HEK293 (cell line): ENCODE measurements at regions not wholly inside any gene's neighbourhood (a gene's known extent, or its start where the extent isn't known, plus 50 kb on each side); places are given as distances from the start of the nearest gene placed in this dataset.

Source experiments
- CTCF ChIP-seq: fragments of 450-650 bp; formaldehyde crosslinking; IDR thresholded peaks from 2 replicates; pipeline ENCODE4 v1.5.1; 2016; ENCODE audit warnings: missing biosample characterization, missing genetic modification characterization
- GLIS1 ChIP-seq: fragments of 450-650 bp; formaldehyde crosslinking; IDR thresholded peaks from 2 replicates; pipeline ENCODE4 v1.5.1; 2016; ENCODE audit warnings: missing biosample characterization, missing genetic modification characterization
- KLF9 ChIP-seq: fragments of 450-650 bp; formaldehyde crosslinking; IDR thresholded peaks from 2 replicates; pipeline ENCODE4 v1.5.1; 2016; ENCODE audit warnings: missing biosample characterization, missing genetic modification characterization, low read depth
- ZNF830 ChIP-seq: fragments of 450-650 bp; IDR thresholded peaks from 2 replicates; pipeline ENCODE4 v1.5.0; 2018; ENCODE audit warnings: missing biosample characterization, missing genetic modification characterization, low read depth, mild to moderate bottlenecking, moderate library complexity

DNA sequence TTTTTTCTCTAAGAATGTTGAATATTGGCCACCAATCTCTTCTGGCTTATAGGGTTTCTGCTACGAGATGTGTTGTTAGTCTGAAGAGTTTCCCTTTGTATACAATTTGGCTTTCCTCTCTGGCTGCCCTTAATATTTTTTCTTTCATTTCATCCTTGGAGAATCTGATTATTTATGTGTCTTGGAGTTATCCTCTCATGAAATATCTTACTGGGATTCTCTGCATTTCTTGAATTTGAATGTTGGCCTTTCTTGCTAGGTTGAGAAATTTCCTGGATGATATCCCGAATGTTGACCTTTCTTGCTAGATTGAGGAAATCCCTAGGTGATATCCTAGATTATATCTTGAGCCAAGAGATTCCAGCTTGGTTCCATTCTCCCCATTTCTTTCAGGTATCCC is 125.6 kb downstream of the SLC5A7 start:
- TF ChIP-seq KLF9 (tag by site-specific recombination), result no peak
- TF ChIP-seq ZNF830 (tag by site-specific recombination), result no peak
- TF ChIP-seq CTCF, result no peak
- no peak for TF ChIP-seq GLIS1 (tag by site-specific recombination)
